ENCODE measurements at regions not wholly inside any gene's neighbourhood (a gene's known extent, or its start where the extent isn't known, plus 50 kb on each side); places are given as distances from the start of the nearest gene placed in this dataset.

DNA sequence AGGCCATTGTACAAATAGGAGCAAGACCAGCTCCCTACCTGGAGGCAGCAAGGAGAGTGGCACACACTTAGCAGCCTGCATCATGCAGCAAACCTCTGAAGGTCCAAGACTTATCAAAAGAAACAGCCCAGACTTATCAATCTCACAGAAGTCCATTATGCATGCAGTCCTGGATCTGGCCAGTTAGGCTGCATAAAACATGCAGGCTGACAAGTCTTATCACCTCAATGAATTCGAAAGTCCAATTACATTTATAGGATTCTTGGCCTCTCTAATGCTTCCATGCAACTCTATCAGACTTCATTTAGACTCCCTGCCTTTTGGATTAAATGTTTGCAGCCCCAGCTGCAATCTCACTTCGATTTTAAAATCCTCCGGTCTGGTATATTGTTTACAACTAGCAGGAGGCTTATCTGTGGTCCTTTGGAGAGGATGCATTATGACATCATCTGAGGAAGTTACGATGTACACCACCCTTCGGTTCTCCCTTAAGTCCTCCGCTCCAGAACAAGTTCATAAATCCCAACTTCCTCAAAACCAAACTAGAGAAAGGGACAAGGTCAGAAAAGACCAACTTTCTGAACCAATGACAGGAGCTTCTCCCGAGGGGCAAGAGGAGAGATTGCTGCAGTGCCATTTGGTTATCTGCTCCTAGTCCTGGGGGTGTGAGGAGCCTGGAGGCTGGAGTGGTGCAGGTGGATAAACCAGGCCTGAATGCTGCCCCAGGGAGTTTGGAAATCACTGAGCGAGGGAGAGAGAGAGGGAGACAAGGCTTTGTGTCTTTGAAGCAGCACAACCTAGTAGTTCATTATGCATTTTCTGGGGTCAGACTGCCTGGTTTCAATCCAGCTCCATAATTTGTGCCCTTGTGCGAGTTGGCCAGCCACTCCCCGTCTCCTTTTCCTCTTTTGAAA lies 313.9 kb downstream of the TLE1 start:
- TF ChIP-seq RAD21 (IDR thresholded peaks at IDR 0.05; ENCODE audit: insufficient read depth, low read depth, low read length) (no peak), CBX3 (IDR thresholded peaks at IDR 0.05; ENCODE audit: borderline replicate concordance, low read depth) (no peak), EGR1 (IDR thresholded peaks at IDR 0.05; ENCODE audit: borderline replicate concordance in 1 of 2, low read depth in 2 of 2, low read length in 2 of 2) (no peak), POLR2A (IDR thresholded peaks at IDR 0.05; ENCODE audit: low read depth, low read length) (no peak), ESRRA (IDR thresholded peaks at IDR 0.05; ENCODE audit: low read length) (no peak), HDAC6 (IDR thresholded peaks at IDR 0.05; ENCODE audit: unreplicated experiment) (no peak), STAT1 (conservative IDR thresholded peaks at IDR 0.05) (no peak), MEF2A (IDR thresholded peaks at IDR 0.05; ENCODE audit: insufficient read depth, low read depth, low read length) (no peak)
- TF ChIP-seq, protein P1, sequence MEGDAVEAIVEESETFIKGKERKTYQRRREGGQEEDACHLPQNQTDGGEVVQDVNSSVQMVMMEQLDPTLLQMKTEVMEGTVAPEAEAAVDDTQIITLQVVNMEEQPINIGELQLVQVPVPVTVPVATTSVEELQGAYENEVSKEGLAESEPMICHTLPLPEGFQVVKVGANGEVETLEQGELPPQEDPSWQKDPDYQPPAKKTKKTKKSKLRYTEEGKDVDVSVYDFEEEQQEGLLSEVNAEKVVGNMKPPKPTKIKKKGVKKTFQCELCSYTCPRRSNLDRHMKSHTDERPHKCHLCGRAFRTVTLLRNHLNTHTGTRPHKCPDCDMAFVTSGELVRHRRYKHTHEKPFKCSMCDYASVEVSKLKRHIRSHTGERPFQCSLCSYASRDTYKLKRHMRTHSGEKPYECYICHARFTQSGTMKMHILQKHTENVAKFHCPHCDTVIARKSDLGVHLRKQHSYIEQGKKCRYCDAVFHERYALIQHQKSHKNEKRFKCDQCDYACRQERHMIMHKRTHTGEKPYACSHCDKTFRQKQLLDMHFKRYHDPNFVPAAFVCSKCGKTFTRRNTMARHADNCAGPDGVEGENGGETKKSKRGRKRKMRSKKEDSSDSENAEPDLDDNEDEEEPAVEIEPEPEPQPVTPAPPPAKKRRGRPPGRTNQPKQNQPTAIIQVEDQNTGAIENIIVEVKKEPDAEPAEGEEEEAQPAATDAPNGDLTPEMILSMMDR (IDR thresholded peaks at IDR 0.05 in 2 of 3, conservative IDR thresholded peaks at IDR 0.05 in 1 of 3; ENCODE audit: control insufficient read depth in 2 of 3, extremely low read depth in 1 of 3, insufficient read depth in 1 of 3, low read depth in 3 of 3, low read length in 3 of 3), result no peak
- TF ChIP-seq, protein P2, sequence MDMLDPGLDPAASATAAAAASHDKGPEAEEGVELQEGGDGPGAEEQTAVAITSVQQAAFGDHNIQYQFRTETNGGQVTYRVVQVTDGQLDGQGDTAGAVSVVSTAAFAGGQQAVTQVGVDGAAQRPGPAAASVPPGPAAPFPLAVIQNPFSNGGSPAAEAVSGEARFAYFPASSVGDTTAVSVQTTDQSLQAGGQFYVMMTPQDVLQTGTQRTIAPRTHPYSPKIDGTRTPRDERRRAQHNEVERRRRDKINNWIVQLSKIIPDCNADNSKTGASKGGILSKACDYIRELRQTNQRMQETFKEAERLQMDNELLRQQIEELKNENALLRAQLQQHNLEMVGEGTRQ (IDR thresholded peaks at IDR 0.05; ENCODE audit: borderline replicate concordance, low read depth, low read length), result no peak
- TF ChIP-seq, protein P3, sequence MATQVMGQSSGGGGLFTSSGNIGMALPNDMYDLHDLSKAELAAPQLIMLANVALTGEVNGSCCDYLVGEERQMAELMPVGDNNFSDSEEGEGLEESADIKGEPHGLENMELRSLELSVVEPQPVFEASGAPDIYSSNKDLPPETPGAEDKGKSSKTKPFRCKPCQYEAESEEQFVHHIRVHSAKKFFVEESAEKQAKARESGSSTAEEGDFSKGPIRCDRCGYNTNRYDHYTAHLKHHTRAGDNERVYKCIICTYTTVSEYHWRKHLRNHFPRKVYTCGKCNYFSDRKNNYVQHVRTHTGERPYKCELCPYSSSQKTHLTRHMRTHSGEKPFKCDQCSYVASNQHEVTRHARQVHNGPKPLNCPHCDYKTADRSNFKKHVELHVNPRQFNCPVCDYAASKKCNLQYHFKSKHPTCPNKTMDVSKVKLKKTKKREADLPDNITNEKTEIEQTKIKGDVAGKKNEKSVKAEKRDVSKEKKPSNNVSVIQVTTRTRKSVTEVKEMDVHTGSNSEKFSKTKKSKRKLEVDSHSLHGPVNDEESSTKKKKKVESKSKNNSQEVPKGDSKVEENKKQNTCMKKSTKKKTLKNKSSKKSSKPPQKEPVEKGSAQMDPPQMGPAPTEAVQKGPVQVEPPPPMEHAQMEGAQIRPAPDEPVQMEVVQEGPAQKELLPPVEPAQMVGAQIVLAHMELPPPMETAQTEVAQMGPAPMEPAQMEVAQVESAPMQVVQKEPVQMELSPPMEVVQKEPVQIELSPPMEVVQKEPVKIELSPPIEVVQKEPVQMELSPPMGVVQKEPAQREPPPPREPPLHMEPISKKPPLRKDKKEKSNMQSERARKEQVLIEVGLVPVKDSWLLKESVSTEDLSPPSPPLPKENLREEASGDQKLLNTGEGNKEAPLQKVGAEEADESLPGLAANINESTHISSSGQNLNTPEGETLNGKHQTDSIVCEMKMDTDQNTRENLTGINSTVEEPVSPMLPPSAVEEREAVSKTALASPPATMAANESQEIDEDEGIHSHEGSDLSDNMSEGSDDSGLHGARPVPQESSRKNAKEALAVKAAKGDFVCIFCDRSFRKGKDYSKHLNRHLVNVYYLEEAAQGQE (IDR thresholded peaks at IDR 0.05; ENCODE audit: low read depth, low read length), result no peak

Measured in GM12878 (cell line).